GM13977 (cell line): ENCODE measurements at regions not wholly inside any gene's neighbourhood (a gene's known extent, or its start where the extent isn't known, plus 50 kb on each side); places are given as distances from the start of the nearest gene placed in this dataset.

Experiments
- DNase-seq: peaks from one replicate; pipeline ENCODE4 v3.0.0; 2012; ENCODE audit warnings: low spot score
- in situ Hi-C: fragments of 300-500 bp; cut with MboI; formaldehyde crosslinking; loops from one replicate; pipeline ENCODE4 v1.12.0; 2022; ENCODE audit warnings: low sequenced_read_pairs, low pct_unique_long_range_greater_than_20kb, mixed read lengths, inconsistent platforms; ENCODE audit not compliant: unreplicated experiment
- TF ChIP-seq, protein P1 (sequence below): IDR thresholded peaks from 2 replicates; pipeline ENCODE4 v1.5.1; 2012; ENCODE audit warnings: mild to moderate bottlenecking, control low read depth; ENCODE audit not compliant: insufficient read depth; ENCODE audit errors: extremely low read depth, missing control alignments

DNA sequence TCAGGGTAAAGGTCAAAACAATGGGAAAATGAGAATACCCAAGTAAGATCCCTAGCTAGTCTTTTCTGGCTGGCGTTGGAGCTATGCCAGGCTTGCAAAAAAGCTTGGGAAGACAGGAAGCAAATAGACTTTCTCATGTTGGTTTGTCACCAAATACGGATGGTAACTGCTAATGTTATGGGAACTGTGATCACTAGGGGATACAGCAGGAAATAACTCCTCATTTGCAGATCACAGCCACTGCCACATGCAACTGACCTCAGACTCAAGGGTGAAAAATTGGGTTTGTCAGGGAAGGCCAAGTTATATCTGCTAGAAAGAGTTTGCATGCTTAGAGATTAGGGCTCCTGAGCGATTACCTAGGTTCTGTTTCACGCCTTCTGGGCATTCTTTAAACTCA is 162.9 kb downstream of the NHLRC3 start:
- in situ Hi-C loops: no loop called here
- TF ChIP-seq, protein P1, sequence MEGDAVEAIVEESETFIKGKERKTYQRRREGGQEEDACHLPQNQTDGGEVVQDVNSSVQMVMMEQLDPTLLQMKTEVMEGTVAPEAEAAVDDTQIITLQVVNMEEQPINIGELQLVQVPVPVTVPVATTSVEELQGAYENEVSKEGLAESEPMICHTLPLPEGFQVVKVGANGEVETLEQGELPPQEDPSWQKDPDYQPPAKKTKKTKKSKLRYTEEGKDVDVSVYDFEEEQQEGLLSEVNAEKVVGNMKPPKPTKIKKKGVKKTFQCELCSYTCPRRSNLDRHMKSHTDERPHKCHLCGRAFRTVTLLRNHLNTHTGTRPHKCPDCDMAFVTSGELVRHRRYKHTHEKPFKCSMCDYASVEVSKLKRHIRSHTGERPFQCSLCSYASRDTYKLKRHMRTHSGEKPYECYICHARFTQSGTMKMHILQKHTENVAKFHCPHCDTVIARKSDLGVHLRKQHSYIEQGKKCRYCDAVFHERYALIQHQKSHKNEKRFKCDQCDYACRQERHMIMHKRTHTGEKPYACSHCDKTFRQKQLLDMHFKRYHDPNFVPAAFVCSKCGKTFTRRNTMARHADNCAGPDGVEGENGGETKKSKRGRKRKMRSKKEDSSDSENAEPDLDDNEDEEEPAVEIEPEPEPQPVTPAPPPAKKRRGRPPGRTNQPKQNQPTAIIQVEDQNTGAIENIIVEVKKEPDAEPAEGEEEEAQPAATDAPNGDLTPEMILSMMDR: no peak
- no peak for DNase-seq

DNA sequence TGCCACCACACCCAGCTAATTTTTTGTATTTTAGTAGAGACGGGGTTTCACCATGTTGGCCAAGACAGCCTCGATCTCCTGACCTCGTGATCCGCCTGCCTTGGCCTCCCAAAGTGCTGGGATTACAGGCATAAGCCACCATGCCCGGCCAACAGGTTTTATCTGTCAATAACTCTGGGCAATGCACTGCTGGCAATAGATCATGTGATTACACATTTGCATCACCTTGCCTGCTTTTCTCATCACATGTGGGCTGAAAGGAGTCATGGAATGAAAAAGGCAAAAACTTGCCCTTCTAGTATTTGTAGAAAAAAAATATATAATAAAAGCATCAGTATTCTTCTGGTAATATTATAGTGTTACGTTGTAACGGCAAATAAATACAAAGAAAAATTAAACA is 164.5 kb downstream of the NHLRC3 start:
- in situ Hi-C loops: no loop called here
- DNase-seq: no peak
- TF ChIP-seq, protein P1: no peak

DNA sequence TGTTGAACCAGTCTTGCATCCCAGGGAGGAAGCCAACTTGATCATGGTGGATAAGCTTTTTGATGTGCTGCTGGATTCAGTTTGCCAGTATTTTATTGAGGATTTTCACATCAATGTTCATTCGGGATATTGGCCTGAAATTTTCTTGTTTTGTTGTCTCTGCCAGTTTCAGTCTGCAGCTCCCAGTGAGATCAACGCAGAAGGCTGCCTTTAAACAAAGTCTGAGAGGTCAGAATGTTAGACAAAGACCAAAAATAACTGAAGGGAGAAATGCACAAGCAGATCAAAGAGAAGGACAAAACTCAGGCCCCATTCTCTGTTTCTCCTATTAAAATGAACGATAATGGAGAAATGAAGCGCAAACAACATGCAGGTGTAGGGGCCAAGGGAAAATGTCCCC is 170.4 kb downstream of the NHLRC3 start:
- in situ Hi-C loops: no loop called here
- TF ChIP-seq, protein P1: no peak
- no peak for DNase-seq

DNA sequence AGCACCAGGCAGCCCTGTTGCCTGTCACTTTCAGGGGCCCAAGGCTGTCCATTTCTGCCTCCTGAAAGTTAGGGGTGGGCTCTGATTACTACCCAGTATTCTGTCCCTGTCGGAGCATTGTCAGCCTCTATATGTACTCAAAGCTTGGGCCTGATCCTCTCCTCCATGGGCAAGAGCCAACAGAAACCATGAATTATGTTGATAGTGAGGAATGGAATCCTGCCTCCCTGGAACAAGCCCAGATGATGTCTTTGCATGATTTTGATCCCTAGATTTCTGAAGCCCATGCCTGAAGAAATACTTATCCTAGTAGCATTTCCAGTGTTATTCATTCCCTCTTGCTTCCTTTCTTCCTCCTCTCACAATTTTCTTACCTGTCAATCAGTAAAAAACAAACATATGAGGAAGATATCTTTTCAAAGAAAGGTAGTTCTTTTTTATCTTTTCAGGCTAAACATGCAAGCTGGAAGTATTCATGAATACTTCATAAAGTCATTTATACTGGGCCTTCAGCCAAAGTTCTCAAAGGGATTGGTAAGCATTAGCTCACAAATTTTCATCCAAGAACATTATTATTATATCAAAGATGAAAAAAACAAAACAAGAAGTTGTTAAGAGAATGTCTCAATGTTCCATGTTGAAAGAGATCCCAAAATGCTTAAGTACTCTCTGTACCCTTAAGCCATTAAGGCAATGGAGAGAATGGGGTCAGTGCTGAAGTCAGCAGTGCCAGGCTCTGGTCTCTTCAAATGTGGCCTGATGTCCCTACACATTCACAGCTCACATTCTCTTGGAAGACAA is 171.7 kb downstream of the NHLRC3 start:
- in situ Hi-C loops: no loop called here
- DNase-seq: no peak
- TF ChIP-seq, protein P1: no peak

DNA sequence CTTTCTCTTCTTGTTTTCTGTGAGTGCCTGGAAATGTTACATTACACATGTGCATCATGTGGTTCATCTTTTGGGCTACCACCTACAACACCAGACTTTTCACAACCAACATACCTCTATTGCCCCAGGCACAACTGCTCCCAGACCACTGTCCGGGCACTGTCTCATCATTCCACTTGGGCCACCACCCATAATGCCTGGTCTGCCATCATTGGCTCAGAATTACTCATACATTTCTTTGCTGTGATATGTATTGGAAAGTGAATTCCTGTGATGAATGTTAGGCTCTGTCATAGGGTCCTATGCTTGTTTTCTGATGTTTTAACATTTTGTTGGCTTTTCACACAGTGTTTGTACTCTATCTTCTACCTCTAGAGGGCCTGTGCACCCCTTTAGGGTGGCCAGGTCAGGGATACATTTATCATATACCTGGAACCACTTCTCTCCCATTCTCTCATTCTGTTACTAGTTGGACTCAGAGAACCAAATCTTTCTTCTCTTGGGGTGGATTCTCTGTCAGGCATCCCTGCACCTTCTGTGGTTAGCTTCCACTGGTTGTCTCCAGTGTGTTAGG is 172.8 kb downstream of the NHLRC3 start:
- TF ChIP-seq, protein P1: no peak
- in situ Hi-C loops: no loop called here
- no peak for DNase-seq

DNA sequence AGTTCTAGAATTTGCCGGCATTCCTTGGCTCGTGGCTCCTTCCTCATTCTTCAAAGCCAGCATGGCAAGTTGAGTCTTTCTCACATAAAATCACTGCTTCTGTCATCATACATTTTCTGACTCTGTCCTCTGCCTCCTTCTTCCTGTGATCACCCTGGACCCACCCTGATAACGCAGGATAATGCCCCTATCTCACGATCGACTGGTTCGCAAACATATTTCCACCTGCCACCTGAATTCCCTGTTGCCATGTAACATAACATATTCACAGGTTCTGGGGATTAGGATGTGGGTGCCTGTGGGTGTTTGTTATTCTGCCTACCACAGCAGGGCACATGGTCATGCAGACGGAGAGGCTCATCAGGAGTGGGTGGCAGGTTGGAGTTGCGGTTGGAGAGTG is 177.7 kb downstream of the NHLRC3 start:
- in situ Hi-C loops: no loop called here
- DNase-seq: no peak
- TF ChIP-seq, protein P1: no peak
